ENCODE measurements at regions not wholly inside any gene's neighbourhood (a gene's known extent, or its start where the extent isn't known, plus 50 kb on each side); places are given as distances from the start of the nearest gene placed in this dataset.

GRCh38 chr4:147049946-147050345 lies 104.3 kb upstream of the TTC29 start:
- no peaks in the 10 kb centered on the region for H3K9me2 ChIP-seq (replicated peaks; ENCODE audit: control insufficient read depth, low read length)
- no peaks in the 10 kb centered on the region for H3F3A ChIP-seq (ENCODE audit: control insufficient read depth, insufficient read depth)
- no peak overlapping the region for H3K4me3 ChIP-seq (ENCODE audit: low read length)
- no peaks in the 10 kb centered on the region for H3K4me1 ChIP-seq (ENCODE audit: control insufficient read depth, low read length)
- H3K79me2 ChIP-seq (ENCODE audit: control insufficient read depth, low read length), result no peaks in the 10 kb centered on the region
- no peaks in the 10 kb centered on the region for H4K20me1 ChIP-seq (ENCODE audit: control insufficient read depth, insufficient read depth, low read depth, low read length)
- peaks cover 13% of the 10 kb centered on the region for H3K27me3 ChIP-seq (ENCODE audit: control insufficient read depth, low read length)
- H3K9me3 ChIP-seq (ENCODE audit: control insufficient read depth, insufficient read depth, low read length), result no peaks in the 10 kb centered on the region
- no peak overlapping the region for H3K27ac ChIP-seq (ENCODE audit: low read depth, low read length)
- no peaks in the 10 kb centered on the region for H3K36me3 ChIP-seq (ENCODE audit: control insufficient read depth, low read length)
- TF ChIP-seq EZH2phosphoT487 (IDR thresholded peaks at IDR 0.05; ENCODE audit: borderline replicate concordance, low read length), result no peak
- TF ChIP-seq, protein P1, sequence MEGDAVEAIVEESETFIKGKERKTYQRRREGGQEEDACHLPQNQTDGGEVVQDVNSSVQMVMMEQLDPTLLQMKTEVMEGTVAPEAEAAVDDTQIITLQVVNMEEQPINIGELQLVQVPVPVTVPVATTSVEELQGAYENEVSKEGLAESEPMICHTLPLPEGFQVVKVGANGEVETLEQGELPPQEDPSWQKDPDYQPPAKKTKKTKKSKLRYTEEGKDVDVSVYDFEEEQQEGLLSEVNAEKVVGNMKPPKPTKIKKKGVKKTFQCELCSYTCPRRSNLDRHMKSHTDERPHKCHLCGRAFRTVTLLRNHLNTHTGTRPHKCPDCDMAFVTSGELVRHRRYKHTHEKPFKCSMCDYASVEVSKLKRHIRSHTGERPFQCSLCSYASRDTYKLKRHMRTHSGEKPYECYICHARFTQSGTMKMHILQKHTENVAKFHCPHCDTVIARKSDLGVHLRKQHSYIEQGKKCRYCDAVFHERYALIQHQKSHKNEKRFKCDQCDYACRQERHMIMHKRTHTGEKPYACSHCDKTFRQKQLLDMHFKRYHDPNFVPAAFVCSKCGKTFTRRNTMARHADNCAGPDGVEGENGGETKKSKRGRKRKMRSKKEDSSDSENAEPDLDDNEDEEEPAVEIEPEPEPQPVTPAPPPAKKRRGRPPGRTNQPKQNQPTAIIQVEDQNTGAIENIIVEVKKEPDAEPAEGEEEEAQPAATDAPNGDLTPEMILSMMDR (IDR thresholded peaks at IDR 0.05; ENCODE audit: low read depth, low read length, poor library complexity, severe bottlenecking), result no peak
- no peak overlapping the region for H3K4me2 ChIP-seq (ENCODE audit: low read length)

DNA sequence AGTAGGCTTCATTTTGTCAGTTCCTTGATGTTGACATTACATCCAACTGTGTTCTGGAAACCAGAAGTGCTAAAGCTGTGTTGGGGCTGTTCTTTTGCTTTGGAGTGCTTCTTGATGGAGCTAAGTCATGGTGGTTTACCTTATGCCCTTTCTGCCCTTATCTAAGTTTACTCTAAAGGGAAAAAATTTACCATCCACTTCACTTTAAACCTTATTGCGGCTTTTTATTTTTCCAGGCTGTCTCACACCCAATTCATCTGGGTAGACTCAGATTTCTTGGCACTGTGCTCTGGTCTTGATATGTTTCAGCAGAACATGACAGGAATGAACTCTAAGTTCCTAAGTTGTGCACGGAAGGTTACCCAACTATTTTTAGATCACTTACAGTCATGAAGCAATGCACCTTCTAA lies 104.7 kb upstream of the TTC29 start:
- Histone ChIP-seq H3F3A (ENCODE audit: control insufficient read depth, insufficient read depth) (no peaks in the 10 kb centered on the region), H3K4me1 (ENCODE audit: control insufficient read depth, low read length) (no peaks in the 10 kb centered on the region), H3K9me3 (ENCODE audit: control insufficient read depth, insufficient read depth, low read length) (no peaks in the 10 kb centered on the region), H3K27me3 (ENCODE audit: control insufficient read depth, low read length) (peaks cover 12% of the 10 kb centered on the region), H3K36me3 (ENCODE audit: control insufficient read depth, low read length) (no peaks in the 10 kb centered on the region), H3K9me2 (replicated peaks; ENCODE audit: control insufficient read depth, low read length) (no peaks in the 10 kb centered on the region), H3K4me3 (ENCODE audit: low read length) (no peak overlapping the region), H3K27ac (ENCODE audit: low read depth, low read length) (no peak overlapping the region), H3K4me2 (ENCODE audit: low read length) (no peak overlapping the region), H4K20me1 (ENCODE audit: control insufficient read depth, insufficient read depth, low read depth, low read length) (no peaks in the 10 kb centered on the region), H3K79me2 (ENCODE audit: control insufficient read depth, low read length) (no peaks in the 10 kb centered on the region)
- TF ChIP-seq, protein P1 (IDR thresholded peaks at IDR 0.05; ENCODE audit: low read depth, low read length, poor library complexity, severe bottlenecking), result no peak
- TF ChIP-seq EZH2phosphoT487 (IDR thresholded peaks at IDR 0.05; ENCODE audit: borderline replicate concordance, low read length), result no peak

DNA sequence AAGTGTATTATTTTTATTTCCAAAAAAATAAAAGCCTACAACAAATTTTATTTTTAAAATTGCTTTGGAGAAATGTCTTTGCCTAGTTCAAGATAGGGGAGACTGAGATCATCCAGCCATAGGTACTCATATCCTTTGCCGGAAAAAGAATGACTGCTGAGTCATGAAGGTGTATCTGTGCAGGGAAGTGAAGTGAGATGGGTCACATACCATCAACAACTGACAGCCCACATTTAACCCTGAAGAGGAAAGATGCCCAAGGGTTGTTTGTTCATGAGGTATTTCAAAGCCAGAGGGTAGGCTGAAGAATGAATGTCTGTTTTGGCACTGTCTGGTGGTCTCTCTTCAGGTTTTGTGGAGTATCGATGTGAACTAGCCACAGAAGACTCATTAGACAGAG lies 106.7 kb upstream of the TTC29 start:
- Histone ChIP-seq H3K4me3 (ENCODE audit: low read length) (no peak overlapping the region), H3K27ac (ENCODE audit: low read depth, low read length) (no peak overlapping the region), H3K4me1 (ENCODE audit: control insufficient read depth, low read length) (no peaks in the 10 kb centered on the region), H3K9me2 (replicated peaks; ENCODE audit: control insufficient read depth, low read length) (no peaks in the 10 kb centered on the region), H3F3A (ENCODE audit: control insufficient read depth, insufficient read depth) (no peaks in the 10 kb centered on the region), H3K27me3 (ENCODE audit: control insufficient read depth, low read length) (peaks cover 10% of the 10 kb centered on the region; the same call in 1 of the 2 replicates), H3K36me3 (ENCODE audit: control insufficient read depth, low read length) (no peaks in the 10 kb centered on the region), H3K9me3 (ENCODE audit: control insufficient read depth, insufficient read depth, low read length) (0 out of 2 replicates have a peak, but pooled peaks cover 3% of the 10 kb centered on the region), H3K79me2 (ENCODE audit: control insufficient read depth, low read length) (no peaks in the 10 kb centered on the region), H3K4me2 (ENCODE audit: low read length) (no peak overlapping the region), H4K20me1 (ENCODE audit: control insufficient read depth, insufficient read depth, low read depth, low read length) (no peaks in the 10 kb centered on the region)
- TF ChIP-seq EZH2phosphoT487 (IDR thresholded peaks at IDR 0.05; ENCODE audit: borderline replicate concordance, low read length), result no peak
- TF ChIP-seq, protein P1 (IDR thresholded peaks at IDR 0.05; ENCODE audit: low read depth, low read length, poor library complexity, severe bottlenecking), result no peak

All from DOHH2 (cell line).